ENCODE measurements at regions not wholly inside any gene's neighbourhood (a gene's known extent, or its start where the extent isn't known, plus 50 kb on each side); places are given as distances from the start of the nearest gene placed in this dataset.

- TF ChIP-seq, protein P1, sequence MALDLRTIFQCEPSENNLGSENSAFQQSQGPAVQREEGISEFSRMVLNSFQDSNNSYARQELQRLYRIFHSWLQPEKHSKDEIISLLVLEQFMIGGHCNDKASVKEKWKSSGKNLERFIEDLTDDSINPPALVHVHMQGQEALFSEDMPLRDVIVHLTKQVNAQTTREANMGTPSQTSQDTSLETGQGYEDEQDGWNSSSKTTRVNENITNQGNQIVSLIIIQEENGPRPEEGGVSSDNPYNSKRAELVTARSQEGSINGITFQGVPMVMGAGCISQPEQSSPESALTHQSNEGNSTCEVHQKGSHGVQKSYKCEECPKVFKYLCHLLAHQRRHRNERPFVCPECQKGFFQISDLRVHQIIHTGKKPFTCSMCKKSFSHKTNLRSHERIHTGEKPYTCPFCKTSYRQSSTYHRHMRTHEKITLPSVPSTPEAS (tag by site-specific recombination; IDR thresholded peaks at IDR 0.05): no peak
- TF ChIP-seq ZNF274 (IDR thresholded peaks at IDR 0.05; ENCODE audit: low read length) (no peak), ZNF274 (tag by site-specific recombination; IDR thresholded peaks at IDR 0.05; ENCODE audit: borderline replicate concordance) (no peak), ZNF561 (tag by site-specific recombination; IDR thresholded peaks at IDR 0.05; ENCODE audit: borderline replicate concordance) (no peak), PRDM4 (tag by site-specific recombination; IDR thresholded peaks at IDR 0.05) (no peak), ZNF140 (tag by site-specific recombination; IDR thresholded peaks at IDR 0.05) (no peak), GFI1B (tag by site-specific recombination; IDR thresholded peaks at IDR 0.05) (no peak), ZNF664 (tag by site-specific recombination; IDR thresholded peaks at IDR 0.05) (no peak), ZNF571 (tag by site-specific recombination; IDR thresholded peaks at IDR 0.05) (no peak), ZNF23 (tag by site-specific recombination; IDR thresholded peaks at IDR 0.05; ENCODE audit: borderline replicate concordance) (no peak), ATF2 (tag by site-specific recombination; IDR thresholded peaks at IDR 0.05; ENCODE audit: low read depth) (no peak), ZNF639 (tag by site-specific recombination; IDR thresholded peaks at IDR 0.05) (no peak)
- TF ChIP-seq, protein P2, sequence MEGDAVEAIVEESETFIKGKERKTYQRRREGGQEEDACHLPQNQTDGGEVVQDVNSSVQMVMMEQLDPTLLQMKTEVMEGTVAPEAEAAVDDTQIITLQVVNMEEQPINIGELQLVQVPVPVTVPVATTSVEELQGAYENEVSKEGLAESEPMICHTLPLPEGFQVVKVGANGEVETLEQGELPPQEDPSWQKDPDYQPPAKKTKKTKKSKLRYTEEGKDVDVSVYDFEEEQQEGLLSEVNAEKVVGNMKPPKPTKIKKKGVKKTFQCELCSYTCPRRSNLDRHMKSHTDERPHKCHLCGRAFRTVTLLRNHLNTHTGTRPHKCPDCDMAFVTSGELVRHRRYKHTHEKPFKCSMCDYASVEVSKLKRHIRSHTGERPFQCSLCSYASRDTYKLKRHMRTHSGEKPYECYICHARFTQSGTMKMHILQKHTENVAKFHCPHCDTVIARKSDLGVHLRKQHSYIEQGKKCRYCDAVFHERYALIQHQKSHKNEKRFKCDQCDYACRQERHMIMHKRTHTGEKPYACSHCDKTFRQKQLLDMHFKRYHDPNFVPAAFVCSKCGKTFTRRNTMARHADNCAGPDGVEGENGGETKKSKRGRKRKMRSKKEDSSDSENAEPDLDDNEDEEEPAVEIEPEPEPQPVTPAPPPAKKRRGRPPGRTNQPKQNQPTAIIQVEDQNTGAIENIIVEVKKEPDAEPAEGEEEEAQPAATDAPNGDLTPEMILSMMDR (tag by site-specific recombination; IDR thresholded peaks at IDR 0.05): no peak
- TF ChIP-seq, protein P3, sequence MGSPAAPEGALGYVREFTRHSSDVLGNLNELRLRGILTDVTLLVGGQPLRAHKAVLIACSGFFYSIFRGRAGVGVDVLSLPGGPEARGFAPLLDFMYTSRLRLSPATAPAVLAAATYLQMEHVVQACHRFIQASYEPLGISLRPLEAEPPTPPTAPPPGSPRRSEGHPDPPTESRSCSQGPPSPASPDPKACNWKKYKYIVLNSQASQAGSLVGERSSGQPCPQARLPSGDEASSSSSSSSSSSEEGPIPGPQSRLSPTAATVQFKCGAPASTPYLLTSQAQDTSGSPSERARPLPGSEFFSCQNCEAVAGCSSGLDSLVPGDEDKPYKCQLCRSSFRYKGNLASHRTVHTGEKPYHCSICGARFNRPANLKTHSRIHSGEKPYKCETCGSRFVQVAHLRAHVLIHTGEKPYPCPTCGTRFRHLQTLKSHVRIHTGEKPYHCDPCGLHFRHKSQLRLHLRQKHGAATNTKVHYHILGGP (tag by site-specific recombination; IDR thresholded peaks at IDR 0.05): no peak
- TF ChIP-seq, protein P4, sequence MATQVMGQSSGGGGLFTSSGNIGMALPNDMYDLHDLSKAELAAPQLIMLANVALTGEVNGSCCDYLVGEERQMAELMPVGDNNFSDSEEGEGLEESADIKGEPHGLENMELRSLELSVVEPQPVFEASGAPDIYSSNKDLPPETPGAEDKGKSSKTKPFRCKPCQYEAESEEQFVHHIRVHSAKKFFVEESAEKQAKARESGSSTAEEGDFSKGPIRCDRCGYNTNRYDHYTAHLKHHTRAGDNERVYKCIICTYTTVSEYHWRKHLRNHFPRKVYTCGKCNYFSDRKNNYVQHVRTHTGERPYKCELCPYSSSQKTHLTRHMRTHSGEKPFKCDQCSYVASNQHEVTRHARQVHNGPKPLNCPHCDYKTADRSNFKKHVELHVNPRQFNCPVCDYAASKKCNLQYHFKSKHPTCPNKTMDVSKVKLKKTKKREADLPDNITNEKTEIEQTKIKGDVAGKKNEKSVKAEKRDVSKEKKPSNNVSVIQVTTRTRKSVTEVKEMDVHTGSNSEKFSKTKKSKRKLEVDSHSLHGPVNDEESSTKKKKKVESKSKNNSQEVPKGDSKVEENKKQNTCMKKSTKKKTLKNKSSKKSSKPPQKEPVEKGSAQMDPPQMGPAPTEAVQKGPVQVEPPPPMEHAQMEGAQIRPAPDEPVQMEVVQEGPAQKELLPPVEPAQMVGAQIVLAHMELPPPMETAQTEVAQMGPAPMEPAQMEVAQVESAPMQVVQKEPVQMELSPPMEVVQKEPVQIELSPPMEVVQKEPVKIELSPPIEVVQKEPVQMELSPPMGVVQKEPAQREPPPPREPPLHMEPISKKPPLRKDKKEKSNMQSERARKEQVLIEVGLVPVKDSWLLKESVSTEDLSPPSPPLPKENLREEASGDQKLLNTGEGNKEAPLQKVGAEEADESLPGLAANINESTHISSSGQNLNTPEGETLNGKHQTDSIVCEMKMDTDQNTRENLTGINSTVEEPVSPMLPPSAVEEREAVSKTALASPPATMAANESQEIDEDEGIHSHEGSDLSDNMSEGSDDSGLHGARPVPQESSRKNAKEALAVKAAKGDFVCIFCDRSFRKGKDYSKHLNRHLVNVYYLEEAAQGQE (tag by site-specific recombination; IDR thresholded peaks at IDR 0.05): no peak
Observed at GRCh38 chr10:43001427-43001795, 75.5 kb upstream of the RET start.

Data from HEK293 (cell line).